Glutamatergic neuron (in vitro differentiated cells): ENCODE measurements at regions not wholly inside any gene's neighbourhood (a gene's known extent, or its start where the extent isn't known, plus 50 kb on each side); places are given as distances from the start of the nearest gene placed in this dataset.
"Not testable (repeated sequence)": the region's sequence is repeated elsewhere in the genome, so short reads cannot be mapped to it uniquely, and the experiment has no call there.

Experiments used
- DNase-seq: peaks from one replicate; pipeline ENCODE4 v3.0.0; 2022
- H3K27ac Mint-ChIP-seq: one replicate; pipeline ENCODE4 v1.8.0; 2020; ENCODE audit warnings: mild to moderate bottlenecking, mixed read lengths, inconsistent platforms; ENCODE audit not compliant: unreplicated experiment
- H3K27me3 Mint-ChIP-seq: one replicate; pipeline ENCODE4 v1.8.0; 2020; ENCODE audit warnings: mild to moderate bottlenecking, moderate library complexity, mixed read lengths, inconsistent platforms; ENCODE audit not compliant: unreplicated experiment
- H3K36me3 Mint-ChIP-seq: one replicate; pipeline ENCODE4 v1.8.0; 2020; ENCODE audit warnings: mild to moderate bottlenecking, mixed read lengths, inconsistent platforms; ENCODE audit not compliant: unreplicated experiment
- H3K4me1 Mint-ChIP-seq: one replicate; pipeline ENCODE4 v1.8.0; 2020; ENCODE audit warnings: mild to moderate bottlenecking, low read depth, mixed read lengths, inconsistent platforms; ENCODE audit not compliant: unreplicated experiment
- H3K4me3 Mint-ChIP-seq: one replicate; pipeline ENCODE4 v1.8.0; 2020; ENCODE audit warnings: mild to moderate bottlenecking, mixed read lengths, inconsistent platforms; ENCODE audit not compliant: unreplicated experiment
- H3K9me3 Mint-ChIP-seq: one replicate; pipeline ENCODE4 v1.8.0; 2020; ENCODE audit warnings: mild to moderate bottlenecking, moderate library complexity, mixed read lengths, inconsistent platforms; ENCODE audit not compliant: unreplicated experiment
- TF ChIP-seq, protein P1 (sequence below): fragments of 200-600 bp; sonication (generic); IDR thresholded peaks from one replicate; pipeline ENCODE4 v1.5.0; 2021; ENCODE audit not compliant: partially characterized antibody, unreplicated experiment

DNA sequence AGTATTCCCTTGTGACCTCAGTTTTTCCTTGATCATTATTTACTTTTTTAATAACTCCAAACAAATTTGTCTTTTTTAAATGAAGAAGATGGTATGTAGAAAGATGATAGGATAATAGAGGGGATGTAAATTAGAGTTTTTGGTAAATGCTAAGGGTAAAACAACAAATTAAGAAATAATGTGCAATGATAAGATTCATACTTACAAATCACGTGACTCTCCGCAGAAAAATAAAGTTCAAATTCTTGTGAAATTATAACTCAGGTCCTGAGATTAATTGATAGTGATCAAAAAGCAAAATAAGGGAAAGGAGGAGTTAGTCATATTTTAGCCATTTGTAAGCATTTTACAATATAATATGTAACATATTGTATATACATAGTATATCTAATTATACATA, 304.1 kb upstream of the KCNH7 start:
- TF ChIP-seq, protein P1, sequence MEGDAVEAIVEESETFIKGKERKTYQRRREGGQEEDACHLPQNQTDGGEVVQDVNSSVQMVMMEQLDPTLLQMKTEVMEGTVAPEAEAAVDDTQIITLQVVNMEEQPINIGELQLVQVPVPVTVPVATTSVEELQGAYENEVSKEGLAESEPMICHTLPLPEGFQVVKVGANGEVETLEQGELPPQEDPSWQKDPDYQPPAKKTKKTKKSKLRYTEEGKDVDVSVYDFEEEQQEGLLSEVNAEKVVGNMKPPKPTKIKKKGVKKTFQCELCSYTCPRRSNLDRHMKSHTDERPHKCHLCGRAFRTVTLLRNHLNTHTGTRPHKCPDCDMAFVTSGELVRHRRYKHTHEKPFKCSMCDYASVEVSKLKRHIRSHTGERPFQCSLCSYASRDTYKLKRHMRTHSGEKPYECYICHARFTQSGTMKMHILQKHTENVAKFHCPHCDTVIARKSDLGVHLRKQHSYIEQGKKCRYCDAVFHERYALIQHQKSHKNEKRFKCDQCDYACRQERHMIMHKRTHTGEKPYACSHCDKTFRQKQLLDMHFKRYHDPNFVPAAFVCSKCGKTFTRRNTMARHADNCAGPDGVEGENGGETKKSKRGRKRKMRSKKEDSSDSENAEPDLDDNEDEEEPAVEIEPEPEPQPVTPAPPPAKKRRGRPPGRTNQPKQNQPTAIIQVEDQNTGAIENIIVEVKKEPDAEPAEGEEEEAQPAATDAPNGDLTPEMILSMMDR: no peak
- H3K9me3 Mint-ChIP-seq: no peaks in the 10 kb centered on the region
- no peaks in the 10 kb centered on the region for H3K4me1 Mint-ChIP-seq
- no peak overlapping the region for H3K4me3 Mint-ChIP-seq
- DNase-seq: no peak
- H3K27ac Mint-ChIP-seq: no peak overlapping the region
- peaks cover 17% of the 10 kb centered on the region for H3K36me3 Mint-ChIP-seq
- H3K27me3 Mint-ChIP-seq: no peaks in the 10 kb centered on the region

DNA sequence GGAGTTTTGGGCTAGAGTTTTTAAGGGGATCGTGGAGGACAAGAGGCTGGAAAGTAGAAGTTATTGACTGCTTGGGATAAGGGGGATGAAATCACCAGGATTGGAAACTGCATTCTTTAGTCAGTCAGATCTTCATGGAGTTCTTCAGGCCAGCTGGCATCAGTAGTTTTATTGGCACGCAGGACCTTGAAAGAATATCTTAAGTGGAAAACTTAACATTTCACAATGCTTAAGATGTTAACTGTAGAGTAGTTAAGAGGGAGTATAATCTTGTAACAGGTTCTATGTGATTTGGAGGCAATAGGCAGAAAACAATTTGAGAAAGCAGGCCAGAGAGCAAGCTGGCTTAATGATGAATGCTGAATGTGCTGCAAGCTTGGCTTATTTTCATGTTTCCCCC, 300.4 kb upstream of the KCNH7 start:
- no peak for DNase-seq
- no peaks in the 10 kb centered on the region for H3K9me3 Mint-ChIP-seq
- no peaks in the 10 kb centered on the region for H3K27me3 Mint-ChIP-seq
- TF ChIP-seq, protein P1: no peak
- H3K36me3 Mint-ChIP-seq: peaks cover 6% of the 10 kb centered on the region
- H3K4me3 Mint-ChIP-seq: no peak overlapping the region
- no peak overlapping the region for H3K27ac Mint-ChIP-seq
- no peaks in the 10 kb centered on the region for H3K4me1 Mint-ChIP-seq

DNA sequence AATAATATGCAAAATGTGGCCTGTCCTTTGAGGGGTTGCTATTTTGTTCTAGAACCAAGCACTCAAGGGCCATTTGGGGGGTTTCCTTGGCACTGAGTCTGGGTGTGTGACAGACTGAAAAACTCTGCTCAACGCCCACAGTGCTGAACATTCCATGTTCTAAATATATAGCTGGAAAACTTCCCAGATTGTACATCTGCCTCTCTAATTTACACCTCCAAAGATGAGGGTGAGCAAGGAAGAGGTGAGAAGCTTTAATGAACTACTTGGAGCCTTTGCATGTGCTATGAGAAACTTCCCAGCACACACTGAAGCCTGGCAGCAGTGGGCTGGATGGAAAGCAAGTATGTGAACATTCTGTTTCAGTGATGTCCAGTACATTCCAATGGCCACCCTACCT, 296.7 kb upstream of the KCNH7 start:
- no peaks in the 10 kb centered on the region for H3K27me3 Mint-ChIP-seq
- no peaks in the 10 kb centered on the region for H3K9me3 Mint-ChIP-seq
- H3K4me3 Mint-ChIP-seq: no peak overlapping the region
- H3K4me1 Mint-ChIP-seq: no peaks in the 10 kb centered on the region
- no peak overlapping the region for H3K27ac Mint-ChIP-seq
- TF ChIP-seq, protein P1: no peak
- DNase-seq: no peak
- H3K36me3 Mint-ChIP-seq: peaks cover 6% of the 10 kb centered on the region

DNA sequence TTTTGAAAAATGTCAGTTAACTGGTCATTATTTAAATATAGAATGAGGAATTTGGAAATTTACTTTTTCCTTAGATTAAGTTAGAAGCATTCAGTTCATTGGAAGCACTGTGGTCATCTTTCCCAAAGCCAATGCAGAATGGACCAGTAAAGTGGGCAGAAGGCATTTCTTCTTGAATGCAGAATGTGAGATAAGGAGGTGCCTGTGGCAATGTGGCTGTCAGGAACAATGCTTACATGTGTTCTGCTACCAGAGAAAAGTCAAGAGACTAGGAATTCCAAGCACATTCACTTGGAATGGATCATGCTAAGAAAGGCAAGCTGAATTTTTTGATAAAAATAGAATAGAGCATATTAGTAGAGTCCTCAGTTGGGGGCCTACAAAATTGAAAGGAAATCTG, 295.0 kb upstream of the KCNH7 start:
- no peaks in the 10 kb centered on the region for H3K9me3 Mint-ChIP-seq
- H3K27ac Mint-ChIP-seq: no peak overlapping the region
- TF ChIP-seq, protein P1: no peak
- DNase-seq: no peak
- H3K27me3 Mint-ChIP-seq: no peaks in the 10 kb centered on the region
- no peaks in the 10 kb centered on the region for H3K4me1 Mint-ChIP-seq
- H3K36me3 Mint-ChIP-seq: peaks cover 1% of the 10 kb centered on the region
- H3K4me3 Mint-ChIP-seq: no peak overlapping the region

DNA sequence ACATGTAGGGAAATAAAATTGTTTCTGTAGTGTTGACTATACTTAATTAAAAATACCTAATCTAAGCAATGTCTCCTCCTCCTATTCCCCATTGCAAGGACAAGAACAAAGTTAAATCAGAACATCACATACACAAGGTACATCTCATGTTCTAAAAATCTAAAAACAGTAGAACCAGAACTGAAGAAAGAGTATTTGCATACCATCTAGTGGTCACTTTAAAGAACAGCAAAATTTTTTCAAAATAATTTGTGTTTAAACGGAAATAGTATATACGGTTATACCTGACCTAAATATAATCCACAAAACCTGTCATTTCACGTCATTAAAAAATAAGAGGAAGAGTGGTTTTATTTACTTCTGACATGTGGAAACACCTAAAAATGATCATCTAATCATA, 294.3 kb upstream of the KCNH7 start:
- DNase-seq: no peak
- H3K4me3 Mint-ChIP-seq: no peak overlapping the region
- H3K27ac Mint-ChIP-seq: no peak overlapping the region
- no peaks in the 10 kb centered on the region for H3K4me1 Mint-ChIP-seq
- H3K27me3 Mint-ChIP-seq: no peaks in the 10 kb centered on the region
- H3K36me3 Mint-ChIP-seq: no peaks in the 10 kb centered on the region
- H3K9me3 Mint-ChIP-seq: no peaks in the 10 kb centered on the region
- TF ChIP-seq, protein P1: peak; percentile 80

DNA sequence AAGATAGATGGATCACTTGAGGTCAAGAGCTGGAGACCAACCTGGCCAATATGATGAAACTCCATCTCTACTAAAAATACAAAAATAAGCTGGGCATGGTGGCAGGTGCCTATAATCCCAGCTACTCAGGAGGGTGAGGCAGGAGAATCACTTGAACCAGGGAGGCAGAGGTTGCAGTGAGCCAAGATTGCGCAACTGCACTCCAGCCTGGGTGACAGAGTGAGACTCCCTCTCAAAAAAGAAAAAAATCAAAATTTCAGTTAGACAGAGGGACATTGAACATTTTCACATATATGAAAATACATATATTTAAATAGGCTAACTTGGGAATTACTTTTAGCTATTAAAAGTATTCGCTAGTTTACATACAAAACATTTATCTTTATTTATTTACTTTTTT, 293.6 kb upstream of the KCNH7 start:
- not testable (repeated sequence) for DNase-seq, H3K4me3 Mint-ChIP-seq, H3K27me3 Mint-ChIP-seq, H3K9me3 Mint-ChIP-seq, H3K4me1 Mint-ChIP-seq, H3K36me3 Mint-ChIP-seq, H3K27ac Mint-ChIP-seq
